Trophoblast cell (in vitro differentiated cells and primary cell): ENCODE measurements at regions not wholly inside any gene's neighbourhood (a gene's known extent, or its start where the extent isn't known, plus 50 kb on each side); places are given as distances from the start of the nearest gene placed in this dataset.

Experiments used
- DNase-seq, 2 donors: peaks; one replicate each; pipeline ENCODE4 v3.0.0-alpha.2; 2016
- H2AFZ ChIP-seq: 2 replicates; pipeline ENCODE4 v1.6.1; 2013; ENCODE audit warnings: low read length, moderate library complexity, mild to moderate bottlenecking; ENCODE audit not compliant: insufficient read depth, poor library complexity
- H2AK5ac ChIP-seq: 2 replicates; pipeline ENCODE4 v1.6.1; 2013; ENCODE audit warnings: mild to moderate bottlenecking, low read length
- H2BK120ac ChIP-seq: 2 replicates; pipeline ENCODE4 v1.6.1; 2013; ENCODE audit warnings: low read length, mild to moderate bottlenecking, moderate library complexity; ENCODE audit not compliant: insufficient read depth, poor library complexity
- H2BK12ac ChIP-seq: 2 replicates; pipeline ENCODE4 v1.6.1; 2013; ENCODE audit warnings: mild to moderate bottlenecking, low read length, moderate library complexity
- H2BK5ac ChIP-seq: 2 replicates; pipeline ENCODE4 v1.6.1; 2013; ENCODE audit warnings: low read length, low read depth, moderate library complexity, mild to moderate bottlenecking; ENCODE audit not compliant: poor library complexity
- H3K14ac ChIP-seq: 2 replicates; pipeline ENCODE4 v1.6.1; 2013; ENCODE audit warnings: mild to moderate bottlenecking, low read length
- H3K18ac ChIP-seq: 2 replicates; pipeline ENCODE4 v1.6.1; 2013; ENCODE audit warnings: mild to moderate bottlenecking, low read length
- H3K23ac ChIP-seq: 2 replicates; pipeline ENCODE4 v1.6.1; 2013; ENCODE audit warnings: low read length
- H3K27ac ChIP-seq: 2 replicates; pipeline ENCODE4 v1.5.1; 2013; ENCODE audit warnings: low read depth, mild to moderate bottlenecking, inconsistent platforms, low read length, moderate library complexity
- H3K27me3 ChIP-seq: 2 replicates; pipeline ENCODE4 v1.6.1; 2013; ENCODE audit warnings: inconsistent platforms, mild to moderate bottlenecking, low read length, moderate library complexity; ENCODE audit not compliant: insufficient read depth
- H3K36me3 ChIP-seq, 2 experiments: 1 replicate in 1 of 2; 2 replicates in 1 of 2; pipeline ENCODE4 v1.6.1; 2013; ENCODE audit warnings: low read length in 2 of 2, mild to moderate bottlenecking in 2 of 2, moderate library complexity in 1 of 2; ENCODE audit not compliant: insufficient read depth in 2 of 2, control insufficient read depth in 1 of 2
- H3K4ac ChIP-seq: 2 replicates; pipeline ENCODE4 v1.6.1; 2013; ENCODE audit warnings: low read depth, mild to moderate bottlenecking, low read length, moderate library complexity
- H3K4me1 ChIP-seq, 2 experiments: 1 replicate in 1 of 2; 2 replicates in 1 of 2; pipeline ENCODE4 v1.6.1; 2013; ENCODE audit warnings: low read length in 2 of 2, mild to moderate bottlenecking in 2 of 2, moderate library complexity in 1 of 2; ENCODE audit not compliant: insufficient read depth in 2 of 2, control insufficient read depth in 1 of 2
- H3K4me2 ChIP-seq: 2 replicates; pipeline ENCODE4 v1.6.1; 2013; ENCODE audit warnings: inconsistent platforms, mild to moderate bottlenecking, low read length, moderate library complexity
- H3K4me3 ChIP-seq: 2 replicates; pipeline ENCODE4 v1.5.1; 2013; ENCODE audit warnings: mild to moderate bottlenecking, low read depth, low read length, inconsistent platforms
- H3K79me1 ChIP-seq: one replicate; pipeline ENCODE4 v1.6.1; 2013; ENCODE audit warnings: low read length
- H3K79me2 ChIP-seq: 2 replicates; pipeline ENCODE4 v1.6.1; 2013; ENCODE audit warnings: low read length, mild to moderate bottlenecking; ENCODE audit not compliant: control insufficient read depth, insufficient read depth, poor library complexity
- H3K9ac ChIP-seq: 2 replicates; pipeline ENCODE4 v1.6.1; 2013; ENCODE audit warnings: mild to moderate bottlenecking, low read length
- H3K9me3 ChIP-seq: 2 replicates; pipeline ENCODE4 v1.6.1; 2013; ENCODE audit warnings: low read depth, mild to moderate bottlenecking, control low read depth, inconsistent platforms, low read length; ENCODE audit not compliant: insufficient read depth
- H4K12ac ChIP-seq: 2 replicates; pipeline ENCODE4 v1.6.1; 2013; ENCODE audit warnings: low read depth, mild to moderate bottlenecking, low read length, moderate library complexity
- H4K8ac ChIP-seq: 2 replicates; pipeline ENCODE4 v1.6.1; 2013; ENCODE audit warnings: low read depth, mild to moderate bottlenecking, low read length, moderate library complexity
- H4K91ac ChIP-seq: one replicate; pipeline ENCODE4 v1.6.1; 2013; ENCODE audit warnings: low read depth, mild to moderate bottlenecking, low read length, moderate library complexity
- WGBS: extraction: QIAGEN DNeasy Blood & Tissue Kit; methylation state at CpG from one replicate; pipeline ENCODE4 v1.1.7; 2013; ENCODE audit warnings: missing lambda C conversion rate; ENCODE audit not compliant: insufficient read length, insufficient coverage; ENCODE audit errors: extremely low coverage; 5-methylcytosine and 5-hydroxymethylcytosine counted together

- no peaks in the 10 kb centered on the region for H3K4me1 ChIP-seq
- H3K4me2 ChIP-seq, result no peak overlapping the region
- H3K79me2 ChIP-seq, result no peaks in the 10 kb centered on the region
- H3K9me3 ChIP-seq, result no peaks in the 10 kb centered on the region
- H3K9ac ChIP-seq, result no peak overlapping the region
- H2AK5ac ChIP-seq, result no peak overlapping the region
- H3K27ac ChIP-seq, result no peak overlapping the region
- no peak overlapping the region for H4K12ac ChIP-seq
- no peak overlapping the region for H3K23ac ChIP-seq
- H3K27me3 ChIP-seq, result no peaks in the 10 kb centered on the region
- no peak overlapping the region for H4K91ac ChIP-seq
- H2AFZ ChIP-seq, result no peak overlapping the region
- H3K36me3 ChIP-seq, result no peaks in the 10 kb centered on the region
- H2BK12ac ChIP-seq, result no peak overlapping the region
- H3K79me1 ChIP-seq, result no peaks in the 10 kb centered on the region
- no peak overlapping the region for H3K4me3 ChIP-seq
- H2BK120ac ChIP-seq, result no peak overlapping the region
- H4K8ac ChIP-seq, result no peak overlapping the region
- H3K4ac ChIP-seq, result no peak overlapping the region
- no peak overlapping the region for H2BK5ac ChIP-seq
- no peak overlapping the region for H3K18ac ChIP-seq
- WGBS, result no CpG with 5 or more reads among the region's 4 CpGs
- DNase-seq, result no peak
- H3K14ac ChIP-seq, result no peak overlapping the region
Observed at GRCh38 chr6:154673919-154674318, 59.3 kb upstream of the SCAF8 start.

- no peaks in the 10 kb centered on the region for H3K36me3 ChIP-seq
- no peaks in the 10 kb centered on the region for H3K27me3 ChIP-seq
- no peaks in the 10 kb centered on the region for H3K9me3 ChIP-seq
- H3K23ac ChIP-seq, result no peak overlapping the region
- no peak overlapping the region for H3K9ac ChIP-seq
- H4K8ac ChIP-seq, result no peak overlapping the region
- H2BK12ac ChIP-seq, result no peak overlapping the region
- no peaks in the 10 kb centered on the region for H3K4me1 ChIP-seq
- H3K14ac ChIP-seq, result no peak overlapping the region
- no peak overlapping the region for H2AK5ac ChIP-seq
- peak; percentile 97 to 99 for DNase-seq
- no peak overlapping the region for H4K91ac ChIP-seq
- H4K12ac ChIP-seq, result no peak overlapping the region
- no peaks in the 10 kb centered on the region for H3K79me2 ChIP-seq
- H3K4me2 ChIP-seq, result no peak overlapping the region
- no peak overlapping the region for H2BK5ac ChIP-seq
- WGBS, result no CpG with 5 or more reads among the region's 4 CpGs
- no peaks in the 10 kb centered on the region for H3K79me1 ChIP-seq
- H2AFZ ChIP-seq, result no peak overlapping the region
- no peak overlapping the region for H3K27ac ChIP-seq
- H3K18ac ChIP-seq, result no peak overlapping the region
- H2BK120ac ChIP-seq, result no peak overlapping the region
- H3K4me3 ChIP-seq, result no peak overlapping the region
- no peak overlapping the region for H3K4ac ChIP-seq
Observed at GRCh38 chr6:154675602-154676088, 57.6 kb upstream of the SCAF8 start.

- WGBS, result no CpG with 5 or more reads among the region's 10 CpGs
- Histone ChIP-seq H3K27me3 (no peaks in the 10 kb centered on the region), H2BK12ac (no peak overlapping the region), H3K36me3 (no peaks in the 10 kb centered on the region), H3K4me2 (no peak overlapping the region), H3K79me2 (no peaks in the 10 kb centered on the region), H4K8ac (no peak overlapping the region), H2BK120ac (no peak overlapping the region), H3K14ac (no peak overlapping the region), H3K9ac (no peak overlapping the region), H3K4me3 (no peak overlapping the region), H2AFZ (no peak overlapping the region), H3K27ac (no peak overlapping the region), H4K12ac (no peak overlapping the region), H2AK5ac (no peak overlapping the region), H3K4ac (no peak overlapping the region), H3K79me1 (no peaks in the 10 kb centered on the region), H3K18ac (no peak overlapping the region), H2BK5ac (no peak overlapping the region), H3K4me1 (no peaks in the 10 kb centered on the region), H4K91ac (no peak overlapping the region), H3K9me3 (peaks cover 2% of the 10 kb centered on the region), H3K23ac (no peak overlapping the region)
- DNase-seq, result no peak
Observed at GRCh38 chr6:154682633-154683125, 50.5 kb upstream of the SCAF8 start.
